ENCODE measurements at regions not wholly inside any gene's neighbourhood (a gene's known extent, or its start where the extent isn't known, plus 50 kb on each side); places are given as distances from the start of the nearest gene placed in this dataset.

DNA sequence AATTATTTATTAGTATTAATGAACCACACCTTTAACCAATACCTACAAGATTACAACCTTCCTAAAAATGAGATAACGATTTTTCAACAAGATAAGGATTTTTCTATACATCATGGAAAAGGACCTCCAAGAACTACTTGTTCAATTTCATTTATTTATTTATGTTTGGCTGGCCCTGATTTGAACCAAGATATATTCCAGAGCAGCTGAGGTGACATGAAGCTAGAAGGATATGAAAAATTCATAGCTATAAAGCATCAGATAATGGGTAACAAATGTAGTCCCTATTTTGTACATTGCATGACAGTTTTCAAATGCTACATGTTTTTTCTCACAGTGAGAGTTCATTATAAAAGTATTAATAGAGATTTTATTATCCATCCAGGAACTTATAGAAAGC is 798.5 kb upstream of the ARRDC3 start:
- H3K4me1 ChIP-seq (ENCODE audit: insufficient read depth, low read length, poor library complexity, severe bottlenecking) = no peaks in the 10 kb centered on the region
- no peak overlapping the region for H2AFZ ChIP-seq (ENCODE audit: low read length)
- no peak overlapping the region for H3K27ac ChIP-seq (ENCODE audit: low read depth, low read length, poor library complexity, severe bottlenecking)
- ChIA-PET CTCF (ENCODE audit: unreplicated experiment) (no interaction called here), POLR2A (interaction anchor here (0.6 kb wide), 2 partner anchors 19 to 887 kb away, joined by 3 read pairs; no protein-coding TSS in a partner anchor)
- H3K36me3 ChIP-seq (ENCODE audit: insufficient read depth, low read length) = no peaks in the 10 kb centered on the region
- no TSS peak for BruUV-seq (replicated peaks)
- DNase-seq (ENCODE audit: low spot score) = no peak
- H3K4me3 ChIP-seq (ENCODE audit: low read depth, low read length, poor library complexity, severe bottlenecking) = no peak overlapping the region
- no peaks in the 10 kb centered on the region for H4K20me1 ChIP-seq (ENCODE audit: insufficient read depth, low read length)
- no peaks in the 10 kb centered on the region for H3K9me2 ChIP-seq (ENCODE audit: insufficient read depth, low read length)
- intact Hi-C loops (cut with micrococcal nuclease; ENCODE audit: unreplicated experiment) = no loop called here
- no peaks in the 10 kb centered on the region for H3K79me2 ChIP-seq (ENCODE audit: insufficient read depth, low read depth, low read length)
- no peaks in the 10 kb centered on the region for H3K9me3 ChIP-seq (ENCODE audit: low read length)
- TF ChIP-seq, protein P1, sequence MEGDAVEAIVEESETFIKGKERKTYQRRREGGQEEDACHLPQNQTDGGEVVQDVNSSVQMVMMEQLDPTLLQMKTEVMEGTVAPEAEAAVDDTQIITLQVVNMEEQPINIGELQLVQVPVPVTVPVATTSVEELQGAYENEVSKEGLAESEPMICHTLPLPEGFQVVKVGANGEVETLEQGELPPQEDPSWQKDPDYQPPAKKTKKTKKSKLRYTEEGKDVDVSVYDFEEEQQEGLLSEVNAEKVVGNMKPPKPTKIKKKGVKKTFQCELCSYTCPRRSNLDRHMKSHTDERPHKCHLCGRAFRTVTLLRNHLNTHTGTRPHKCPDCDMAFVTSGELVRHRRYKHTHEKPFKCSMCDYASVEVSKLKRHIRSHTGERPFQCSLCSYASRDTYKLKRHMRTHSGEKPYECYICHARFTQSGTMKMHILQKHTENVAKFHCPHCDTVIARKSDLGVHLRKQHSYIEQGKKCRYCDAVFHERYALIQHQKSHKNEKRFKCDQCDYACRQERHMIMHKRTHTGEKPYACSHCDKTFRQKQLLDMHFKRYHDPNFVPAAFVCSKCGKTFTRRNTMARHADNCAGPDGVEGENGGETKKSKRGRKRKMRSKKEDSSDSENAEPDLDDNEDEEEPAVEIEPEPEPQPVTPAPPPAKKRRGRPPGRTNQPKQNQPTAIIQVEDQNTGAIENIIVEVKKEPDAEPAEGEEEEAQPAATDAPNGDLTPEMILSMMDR (conservative IDR thresholded peaks at IDR 0.05; ENCODE audit: low read length) = no peak
- TF ChIP-seq EZH2phosphoT487 (IDR thresholded peaks at IDR 0.05; ENCODE audit: borderline replicate concordance, low read depth, low read length) = no peak
- H3K4me2 ChIP-seq (ENCODE audit: low read length) = no peak overlapping the region

DNA sequence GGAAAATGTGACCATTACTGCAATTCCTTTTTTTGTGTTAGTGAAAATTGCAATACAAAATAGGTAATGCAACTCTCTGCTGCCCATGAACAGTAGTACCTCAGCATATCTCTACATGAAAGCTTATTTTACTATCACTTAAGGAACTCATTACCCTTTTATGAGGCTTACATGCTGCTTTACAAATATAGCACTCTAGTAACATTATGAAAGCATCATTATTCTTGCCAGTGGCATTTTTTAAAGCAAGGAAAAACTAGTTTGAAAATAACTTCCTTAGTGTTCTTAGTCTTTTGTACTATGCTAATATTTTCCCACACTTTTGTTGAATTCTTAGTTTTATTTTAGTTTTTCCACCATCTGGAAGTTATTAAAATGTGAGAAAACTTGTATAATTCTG is 797.3 kb upstream of the ARRDC3 start:
- Histone ChIP-seq H3K4me2 (ENCODE audit: low read length) (no peak overlapping the region), H3K4me3 (ENCODE audit: low read depth, low read length, poor library complexity, severe bottlenecking) (no peak overlapping the region), H3K79me2 (ENCODE audit: insufficient read depth, low read depth, low read length) (no peaks in the 10 kb centered on the region), H3K27ac (ENCODE audit: low read depth, low read length, poor library complexity, severe bottlenecking) (no peak overlapping the region), H3K4me1 (ENCODE audit: insufficient read depth, low read length, poor library complexity, severe bottlenecking) (no peaks in the 10 kb centered on the region), H3K9me3 (ENCODE audit: low read length) (no peaks in the 10 kb centered on the region), H2AFZ (ENCODE audit: low read length) (no peak overlapping the region), H3K36me3 (ENCODE audit: insufficient read depth, low read length) (no peaks in the 10 kb centered on the region), H3K9me2 (ENCODE audit: insufficient read depth, low read length) (no peaks in the 10 kb centered on the region), H4K20me1 (ENCODE audit: insufficient read depth, low read length) (no peaks in the 10 kb centered on the region)
- TF ChIP-seq EZH2phosphoT487 (IDR thresholded peaks at IDR 0.05; ENCODE audit: borderline replicate concordance, low read depth, low read length) = no peak
- TF ChIP-seq, protein P1 (conservative IDR thresholded peaks at IDR 0.05; ENCODE audit: low read length) = no peak
- CTCF ChIA-PET (ENCODE audit: unreplicated experiment) = no interaction called here
- intact Hi-C loops (cut with micrococcal nuclease; ENCODE audit: unreplicated experiment) = no loop called here
- DNase-seq (ENCODE audit: low spot score) = no peak
- BruUV-seq (replicated peaks) = no TSS peak
- POLR2A ChIA-PET = interaction anchor here (0.6 kb wide), 1 partner anchor 367 kb away, joined by 3 read pairs; no protein-coding TSS in a partner anchor

- Histone ChIP-seq H3K9me2 (ENCODE audit: insufficient read depth, low read length) (no peaks in the 10 kb centered on the region), H3K4me3 (ENCODE audit: low read depth, low read length, poor library complexity, severe bottlenecking) (no peak overlapping the region), H3K79me2 (ENCODE audit: insufficient read depth, low read depth, low read length) (no peaks in the 10 kb centered on the region), H3K36me3 (ENCODE audit: insufficient read depth, low read length) (no peaks in the 10 kb centered on the region), H3K9me3 (ENCODE audit: low read length) (no peaks in the 10 kb centered on the region), H3K27ac (ENCODE audit: low read depth, low read length, poor library complexity, severe bottlenecking) (no peak overlapping the region), H2AFZ (ENCODE audit: low read length) (no peak overlapping the region), H3K4me2 (ENCODE audit: low read length) (no peak overlapping the region), H3K4me1 (ENCODE audit: insufficient read depth, low read length, poor library complexity, severe bottlenecking) (no peaks in the 10 kb centered on the region), H4K20me1 (ENCODE audit: insufficient read depth, low read length) (no peaks in the 10 kb centered on the region)
- BruUV-seq (replicated peaks) = no TSS peak
- intact Hi-C loops (cut with micrococcal nuclease; ENCODE audit: unreplicated experiment) = no loop called here
- ChIA-PET POLR2A (interaction anchor here (0.6 to 0.7 kb wide), 2 partner anchors 48 to 402 kb away, joined by 4 to 6 read pairs; no protein-coding TSS in a partner anchor), CTCF (ENCODE audit: unreplicated experiment) (no interaction called here)
- DNase-seq (ENCODE audit: low spot score) = no peak
- TF ChIP-seq EZH2phosphoT487 (IDR thresholded peaks at IDR 0.05; ENCODE audit: borderline replicate concordance, low read depth, low read length) = no peak
- TF ChIP-seq, protein P1 (conservative IDR thresholded peaks at IDR 0.05; ENCODE audit: low read length) = no peak
Observed at GRCh38 chr5:92179651-92180050, 796.5 kb upstream of the ARRDC3 start.

All from OCI-LY7 (cell line).